GM12878 (cell line): ENCODE measurements at regions not wholly inside any gene's neighbourhood (a gene's known extent, or its start where the extent isn't known, plus 50 kb on each side); places are given as distances from the start of the nearest gene placed in this dataset.

Source experiments
- CBX3 ChIP-seq: fragments of 200-600 bp; sonication (generic); IDR thresholded peaks from 2 replicates; pipeline ENCODE4 v1.6.1; 2016; ENCODE audit warnings: low read depth, borderline replicate concordance
- CEBPB ChIP-seq, 2 experiments: fragments of 150-350 bp in 1 of 2; IDR thresholded peaks; 2 replicates each; pipeline ENCODE4 v1.6.1; 2012 to 2014; ENCODE audit warnings: low read depth in 2 of 2, low read length in 2 of 2, borderline replicate concordance in 1 of 2, inconsistent platforms in 1 of 2
- CHD1 ChIP-seq: IDR thresholded peaks from 2 replicates; pipeline ENCODE4 v1.6.1; 2012; ENCODE audit warnings: low read depth, low read length, improper control_type of control experiment
- ETV6 ChIP-seq, 2 experiments: fragments of 450-650 bp in 1 of 2; IDR thresholded peaks in 1 of 2; conservative IDR thresholded peaks in 1 of 2; 2 replicates each; pipeline ENCODE4 v1.6.1; 2014; ENCODE audit warnings: antibody characterized with exemption in 1 of 2, borderline replicate concordance in 1 of 2, low read depth in 1 of 2, mild to moderate bottlenecking in 1 of 2, moderate library complexity in 1 of 2
- GATAD2B ChIP-seq: fragments of 450-650 bp; conservative IDR thresholded peaks from 2 replicates; pipeline ENCODE4 v1.6.1; 2017; ENCODE audit warnings: low read depth, mild to moderate bottlenecking, moderate library complexity
- NFYA ChIP-seq: IDR thresholded peaks from 2 replicates; pipeline ENCODE4 v1.6.1; 2011; ENCODE audit warnings: low read depth, mild to moderate bottlenecking, low read length, improper control_type of control experiment, borderline replicate concordance
- NR2F1 ChIP-seq: fragments of 450-650 bp; conservative IDR thresholded peaks from 2 replicates; pipeline ENCODE4 v1.6.1; 2017; ENCODE audit warnings: mild to moderate bottlenecking
- POLR2AphosphoS5 ChIP-seq: IDR thresholded peaks from 2 replicates; pipeline ENCODE4 v1.6.1; 2011; ENCODE audit warnings: mild to moderate bottlenecking, low read length, inconsistent platforms
- RFX5 ChIP-seq: IDR thresholded peaks from 2 replicates; pipeline ENCODE4 v1.6.1; 2011; ENCODE audit warnings: low read depth, low read length, improper control_type of control experiment
- RUNX3 ChIP-seq: IDR thresholded peaks from 2 replicates; pipeline ENCODE4 v1.6.1; 2012; ENCODE audit warnings: low read length, inconsistent platforms
- SP1 ChIP-seq: IDR thresholded peaks from one replicate; pipeline ENCODE4 v1.6.1; 2011; ENCODE audit warnings: low read depth, low read length
- SREBF2 ChIP-seq: IDR thresholded peaks from 2 replicates; pipeline ENCODE4 v1.6.1; 2012; ENCODE audit warnings: mild to moderate bottlenecking, low read length
- ZZZ3 ChIP-seq: IDR thresholded peaks from 2 replicates; pipeline ENCODE4 v1.6.1; 2011; ENCODE audit warnings: low read depth; ENCODE audit not compliant: control insufficient read depth, insufficient read length
- TF ChIP-seq, protein P1 (sequence below): fragments of 150-350 bp; IDR thresholded peaks from 2 replicates; pipeline ENCODE4 v1.6.1; 2016; ENCODE audit warnings: low read depth, low read length

GRCh38 chr6:47163536-47163935 is 121.4 kb upstream of the ADGRF1 start (continued):
- TF ChIP-seq, protein P1, sequence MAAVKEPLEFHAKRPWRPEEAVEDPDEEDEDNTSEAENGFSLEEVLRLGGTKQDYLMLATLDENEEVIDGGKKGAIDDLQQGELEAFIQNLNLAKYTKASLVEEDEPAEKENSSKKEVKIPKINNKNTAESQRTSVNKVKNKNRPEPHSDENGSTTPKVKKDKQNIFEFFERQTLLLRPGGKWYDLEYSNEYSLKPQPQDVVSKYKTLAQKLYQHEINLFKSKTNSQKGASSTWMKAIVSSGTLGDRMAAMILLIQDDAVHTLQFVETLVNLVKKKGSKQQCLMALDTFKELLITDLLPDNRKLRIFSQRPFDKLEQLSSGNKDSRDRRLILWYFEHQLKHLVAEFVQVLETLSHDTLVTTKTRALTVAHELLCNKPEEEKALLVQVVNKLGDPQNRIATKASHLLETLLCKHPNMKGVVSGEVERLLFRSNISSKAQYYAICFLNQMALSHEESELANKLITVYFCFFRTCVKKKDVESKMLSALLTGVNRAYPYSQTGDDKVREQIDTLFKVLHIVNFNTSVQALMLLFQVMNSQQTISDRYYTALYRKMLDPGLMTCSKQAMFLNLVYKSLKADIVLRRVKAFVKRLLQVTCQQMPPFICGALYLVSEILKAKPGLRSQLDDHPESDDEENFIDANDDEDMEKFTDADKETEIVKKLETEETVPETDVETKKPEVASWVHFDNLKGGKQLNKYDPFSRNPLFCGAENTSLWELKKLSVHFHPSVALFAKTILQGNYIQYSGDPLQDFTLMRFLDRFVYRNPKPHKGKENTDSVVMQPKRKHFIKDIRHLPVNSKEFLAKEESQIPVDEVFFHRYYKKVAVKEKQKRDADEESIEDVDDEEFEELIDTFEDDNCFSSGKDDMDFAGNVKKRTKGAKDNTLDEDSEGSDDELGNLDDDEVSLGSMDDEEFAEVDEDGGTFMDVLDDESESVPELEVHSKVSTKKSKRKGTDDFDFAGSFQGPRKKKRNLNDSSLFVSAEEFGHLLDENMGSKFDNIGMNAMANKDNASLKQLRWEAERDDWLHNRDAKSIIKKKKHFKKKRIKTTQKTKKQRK: no peak
- no peak for TF ChIP-seq POLR2AphosphoS5
- no peak for TF ChIP-seq SREBF2
- TF ChIP-seq NR2F1: peak; percentile 59; the same call in 1 of the 2 replicates
- TF ChIP-seq RUNX3: peak; percentile 52
- no peak for TF ChIP-seq GATAD2B
- no peak for TF ChIP-seq CBX3
- TF ChIP-seq CHD1: no peak
- TF ChIP-seq ZZZ3: no peak
- no peak for TF ChIP-seq CEBPB (IDR thresholded peaks at IDR 0.05; ENCODE audit: borderline replicate concordance in 1 of 2, low read depth in 2 of 2, low read length in 2 of 2)
- TF ChIP-seq SP1: no peak
- TF ChIP-seq ETV6 (conservative IDR thresholded peaks at IDR 0.05 in 1 of 2, IDR thresholded peaks at IDR 0.05 in 1 of 2; ENCODE audit: borderline replicate concordance in 1 of 2, low read depth in 1 of 2): peak in 1 of 2 experiments; percentile 92; a peak in 2 of 4 replicates
- no peak for TF ChIP-seq RFX5
- no peak for TF ChIP-seq NFYA
